ENCODE measurements at regions not wholly inside any gene's neighbourhood (a gene's known extent, or its start where the extent isn't known, plus 50 kb on each side); places are given as distances from the start of the nearest gene placed in this dataset.
A peak's percentile ranks its signal among the peaks of the same experiment; 100 is the strongest.

- Histone ChIP-seq H3K4ac (ENCODE audit: low read depth, low read length) (no peak overlapping the region), H3K9ac (ENCODE audit: extremely low read depth, insufficient read length, low read length) (no peak overlapping the region), H2BK120ac (ENCODE audit: low read depth, low read length, poor library complexity, severe bottlenecking) (no peak overlapping the region), H2BK12ac (ENCODE audit: insufficient read length, low read depth, low read length) (no peak overlapping the region), H3K4me2 (ENCODE audit: insufficient read depth, insufficient read length, low read length) (no peak overlapping the region), H3K27ac (ENCODE audit: insufficient read length, low read depth, low read length) (no peak overlapping the region), H2AK5ac (ENCODE audit: insufficient read length, low read length) (no peak overlapping the region), H3K56ac (ENCODE audit: insufficient read length, low read depth, low read length) (no peak overlapping the region), H4K91ac (ENCODE audit: insufficient read length, low read depth, low read length) (no peak overlapping the region), H3K27me3 (ENCODE audit: insufficient read depth, low read length) (no peaks in the 10 kb centered on the region), H4K20me1 (ENCODE audit: control insufficient read depth, insufficient read depth, insufficient read length) (no peaks in the 10 kb centered on the region), H2AFZ (ENCODE audit: low read length) (no peak overlapping the region), H2BK5ac (ENCODE audit: insufficient read length, low read length) (no peak overlapping the region), H3T11ph (ENCODE audit: low read length) (no peak overlapping the region), H2BK20ac (ENCODE audit: low read depth, low read length, poor library complexity, severe bottlenecking) (no peak overlapping the region), H3K79me2 (ENCODE audit: insufficient read depth, low read length) (no peaks in the 10 kb centered on the region), H3K23me2 (ENCODE audit: insufficient read length, low read depth, low read length, poor library complexity, severe bottlenecking) (no peaks in the 10 kb centered on the region), H3K18ac (ENCODE audit: insufficient read length, low read depth, low read length) (no peak overlapping the region), H3K4me1 (ENCODE audit: insufficient read depth, low read length) (peaks cover 16% of the 10 kb centered on the region; the same call in 1 of the 2 replicates), H4K8ac (replicated peaks; ENCODE audit: insufficient read length, low read depth, low read length) (no peak overlapping the region), H3K79me1 (ENCODE audit: insufficient read depth, low read depth, low read length, poor library complexity, severe bottlenecking) (no peaks in the 10 kb centered on the region), H2BK15ac (ENCODE audit: low read depth, low read length) (no peak overlapping the region), H3K14ac (ENCODE audit: insufficient read depth, low read length) (no peak overlapping the region), H3K23ac (ENCODE audit: insufficient read length, low read depth, low read length) (no peak overlapping the region), H3K9me3 (ENCODE audit: control insufficient read depth, low read depth, low read length) (no peaks in the 10 kb centered on the region), H4K5ac (ENCODE audit: insufficient read length, low read depth, low read length) (no peak overlapping the region)
- no CpG with 5 or more reads among the region's 6 CpGs for WGBS (ENCODE audit: extremely low coverage, insufficient read length, low lambda C conversion rate)
- no peaks in the 10 kb centered on the region; the same call in 1 of the 2 replicates for H3K27me3 Mint-ChIP-seq (ENCODE audit: low read depth)
- no peak for TF ChIP-seq CTCF (conservative IDR thresholded peaks at IDR 0.05)
- H3K4me1 Mint-ChIP-seq, result peaks cover 42 to 50% of the 10 kb centered on the region in 2 experiments
- peaks cover 9 to 15% (median 11%) of the 10 kb centered on the region in 3 experiments for H3K36me3 Mint-ChIP-seq (ENCODE audit: insufficient read depth in 1 of 3, low read depth in 3 of 3)
- DNase-seq, result no peak
- H3K9me3 Mint-ChIP-seq, result peaks cover 5 to 10% of the 10 kb centered on the region in 2 experiments
- H3K27ac Mint-ChIP-seq, result peak overlapping the region in 1 of 3 experiments; percentile 3; a peak in 2 of 7 replicates
- no peak overlapping the region for H3K4me3 Mint-ChIP-seq
Measured at GRCh38 chr13:50277127-50277526, 261.9 kb downstream of the KCNRG start.

Data from H9 (cell line).